GM23248 (cell line): ENCODE measurements at regions not wholly inside any gene's neighbourhood (a gene's known extent, or its start where the extent isn't known, plus 50 kb on each side); places are given as distances from the start of the nearest gene placed in this dataset.

Experiments used
- EZH2 ChIP-seq: fragments of 200-600 bp; sonication (generic); IDR thresholded peaks from 2 replicates; pipeline ENCODE4 v1.6.1; 2018; ENCODE audit warnings: antibody characterized with exemption, mild to moderate bottlenecking; ENCODE audit not compliant: insufficient read depth, poor library complexity, severe bottlenecking
- EZH2phosphoT487 ChIP-seq: fragments of 200-600 bp; sonication (generic); IDR thresholded peaks from 2 replicates; pipeline ENCODE4 v1.6.1; 2018; ENCODE audit warnings: antibody characterized with exemption, moderate library complexity, mild to moderate bottlenecking, low read depth; ENCODE audit not compliant: insufficient read depth

DNA sequence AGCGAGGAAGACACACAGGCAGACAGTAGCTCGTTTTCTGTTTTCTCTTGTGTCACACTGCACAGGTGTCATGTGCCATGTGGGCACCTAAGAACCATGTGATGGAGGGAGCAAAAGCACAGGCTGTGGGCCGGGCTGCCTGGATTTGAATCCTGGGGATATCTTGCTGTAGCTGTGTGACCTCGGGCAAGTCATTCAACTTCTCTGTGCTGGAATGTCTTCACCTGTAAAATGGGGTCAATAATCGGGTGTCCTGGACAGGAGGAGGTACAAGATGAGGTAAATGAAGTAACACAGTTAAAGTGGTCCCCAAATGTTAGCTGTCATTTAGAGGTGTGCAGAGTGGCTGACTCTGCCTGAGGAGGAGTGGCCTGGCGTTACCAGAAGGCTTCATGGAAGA lies 246.9 kb downstream of the RPS24 start:
- no peak for TF ChIP-seq EZH2
- no peak for TF ChIP-seq EZH2phosphoT487
